GM12873 (cell line): ENCODE measurements at regions not wholly inside any gene's neighbourhood (a gene's known extent, or its start where the extent isn't known, plus 50 kb on each side); places are given as distances from the start of the nearest gene placed in this dataset.

Experiments used
- CTCF ChIP-seq: IDR thresholded peaks from 2 replicates; pipeline ENCODE4 v1.5.1; 2012; ENCODE audit warnings: low read depth, mild to moderate bottlenecking, moderate library complexity, low read length, control low read depth; ENCODE audit not compliant: insufficient read depth; ENCODE audit errors: missing control alignments

DNA sequence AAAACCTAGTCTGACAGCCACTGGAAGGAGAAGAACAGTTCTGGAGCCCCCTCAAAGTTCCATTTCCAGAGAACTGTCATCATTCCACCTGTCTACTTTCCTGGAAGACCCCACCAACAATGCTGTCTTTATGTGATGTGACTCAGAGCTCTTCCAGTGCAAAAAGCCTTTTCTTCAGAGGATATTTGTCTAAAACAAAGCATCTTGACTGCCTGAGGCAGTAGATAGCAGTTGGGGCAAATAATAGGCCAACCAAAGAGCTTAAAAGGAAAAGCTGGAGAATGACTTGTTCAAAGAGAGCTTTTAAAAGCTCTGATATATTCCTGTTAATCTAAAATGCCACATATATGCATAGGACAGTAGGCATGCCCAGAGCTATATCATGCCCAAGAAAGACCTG lies 62.6 kb downstream of the MIS18A start:
- TF ChIP-seq CTCF = no peak

DNA sequence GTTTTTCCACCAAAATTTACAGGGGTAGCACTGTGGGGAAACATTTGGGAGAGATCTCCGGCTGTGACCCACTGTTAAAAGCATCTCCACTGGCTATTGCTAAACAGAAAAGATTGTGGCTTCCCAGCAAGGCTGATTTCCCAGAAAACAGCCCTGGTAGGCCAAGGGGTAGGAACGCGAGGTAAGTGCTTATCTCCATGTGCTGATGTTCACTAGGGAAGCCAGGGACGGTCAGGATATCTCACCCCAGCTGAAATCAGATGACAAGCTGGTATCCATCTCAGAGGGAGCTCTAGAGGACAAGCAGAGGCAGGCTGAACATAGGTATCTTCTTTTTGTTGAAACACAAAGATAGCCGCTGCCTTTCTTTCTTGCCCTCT lies 63.6 kb downstream of the MIS18A start:
- no peak for TF ChIP-seq CTCF

DNA sequence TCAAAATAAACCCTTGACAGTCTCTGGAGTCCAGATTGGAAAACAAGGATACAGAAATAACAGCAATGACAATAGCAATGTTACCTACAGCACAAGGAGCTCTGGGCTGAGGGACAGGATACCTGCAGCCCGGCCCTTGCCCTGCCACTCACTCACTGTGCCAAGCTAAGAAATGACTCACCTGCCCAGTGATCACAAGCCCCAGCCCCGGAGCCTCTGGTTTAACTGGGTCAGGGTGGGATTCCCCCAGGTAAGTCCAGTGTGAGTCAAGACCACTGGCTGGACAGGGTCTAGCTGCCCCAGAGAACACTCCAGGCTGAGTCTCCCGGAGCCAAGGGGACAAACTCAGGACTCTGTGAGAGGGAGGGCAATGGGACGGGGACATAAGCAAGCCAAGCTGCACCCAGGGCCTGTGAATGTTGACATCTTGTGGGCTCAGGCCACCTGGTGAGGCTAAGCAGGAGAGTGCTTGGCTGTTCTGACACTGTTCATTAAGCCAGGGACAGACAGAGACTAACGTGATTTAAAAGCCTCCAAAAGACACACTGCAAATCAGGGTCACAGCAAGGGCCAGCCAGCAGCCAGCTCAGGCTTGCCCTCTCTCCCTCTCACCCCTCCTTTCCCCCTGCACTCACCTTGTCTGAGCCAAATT lies 64.1 kb downstream of the MIS18A start:
- TF ChIP-seq CTCF = no peak

DNA sequence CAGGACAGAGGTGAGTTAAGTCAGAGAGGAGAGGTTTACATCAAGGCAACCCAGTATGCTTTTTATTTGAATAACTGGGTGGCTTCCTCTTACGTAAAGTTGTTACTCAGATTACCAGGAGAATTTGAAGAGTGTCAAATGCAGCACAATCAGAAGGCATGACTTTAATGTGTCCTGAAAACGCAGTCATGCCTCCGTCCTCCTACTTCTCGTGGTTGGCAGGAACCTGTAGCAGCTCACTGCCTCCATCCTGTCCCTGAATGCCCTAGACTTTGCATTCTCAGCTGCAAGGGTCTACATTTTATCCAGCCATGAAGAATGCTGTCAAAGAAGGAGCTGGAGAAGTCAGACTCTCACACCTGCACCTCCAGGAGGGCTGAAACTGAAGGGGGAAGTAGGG lies 66.7 kb downstream of the MIS18A start:
- TF ChIP-seq CTCF = no peak

- TF ChIP-seq CTCF = no peak
These were observed 67.5 kb downstream of the MIS18A start for GRCh38 chr21:32211306-32211705.

- no peak for TF ChIP-seq CTCF
These were observed 69.3 kb downstream of the MIS18A start for GRCh38 chr21:32209580-32209979.

- no peak for TF ChIP-seq CTCF
These were observed 71.5 kb downstream of the MIS18A start for GRCh38 chr21:32207406-32207716.
